HL-60 (cell line): ENCODE measurements at regions not wholly inside any gene's neighbourhood (a gene's known extent, or its start where the extent isn't known, plus 50 kb on each side); places are given as distances from the start of the nearest gene placed in this dataset.

Experiments
- DNase-seq, 2 experiments: peaks; one replicate each; pipeline ENCODE4 v3.0.0-alpha.2; 2010 to 2020; ENCODE audit warnings: low read depth in 1 of 2, low spot score in 1 of 2
- H3K27ac ChIP-seq: fragments of 250-450 bp; sonication (Bioruptor Pico); replicated peaks from 2 replicates; pipeline ENCODE4 v1.5.1; 2020; ENCODE audit warnings: mild to moderate bottlenecking, moderate library complexity
- H3K27me3 ChIP-seq: fragments of 250-450 bp; sonication (Bioruptor Pico); 2 replicates; pipeline ENCODE4 v1.5.1; 2021; ENCODE audit warnings: mild to moderate bottlenecking, moderate library complexity; ENCODE audit not compliant: insufficient read depth, poor library complexity, severe bottlenecking
- H3K4me3 ChIP-seq: replicated peaks from 2 replicates; pipeline ENCODE4 v1.5.1; 2011; ENCODE audit warnings: mild to moderate bottlenecking, control low read depth, low read length; ENCODE audit not compliant: insufficient read depth
- GABPA ChIP-seq: IDR thresholded peaks from 2 replicates; pipeline ENCODE4 v1.6.1; 2012; ENCODE audit warnings: low read depth
- POLR2AphosphoS5 ChIP-seq: IDR thresholded peaks from 2 replicates; pipeline ENCODE4 v1.6.1; 2012; ENCODE audit warnings: low read depth
- REST ChIP-seq: IDR thresholded peaks from 2 replicates; pipeline ENCODE4 v1.6.1; 2012; ENCODE audit warnings: low read depth; ENCODE audit not compliant: insufficient replicate concordance
- SPI1 ChIP-seq: IDR thresholded peaks from 2 replicates; pipeline ENCODE4 v1.6.1; 2012; ENCODE audit warnings: low read depth, mild to moderate bottlenecking, borderline replicate concordance
- TF ChIP-seq, protein P1 (sequence below): IDR thresholded peaks from one replicate; pipeline ENCODE4 v1.5.1; 2011; ENCODE audit warnings: low read length, control low read depth, inconsistent platforms; ENCODE audit not compliant: insufficient read depth

- no peak for DNase-seq
- H3K27ac ChIP-seq, result no peak overlapping the region
- H3K4me3 ChIP-seq, result no peak overlapping the region
- TF ChIP-seq, protein P1, sequence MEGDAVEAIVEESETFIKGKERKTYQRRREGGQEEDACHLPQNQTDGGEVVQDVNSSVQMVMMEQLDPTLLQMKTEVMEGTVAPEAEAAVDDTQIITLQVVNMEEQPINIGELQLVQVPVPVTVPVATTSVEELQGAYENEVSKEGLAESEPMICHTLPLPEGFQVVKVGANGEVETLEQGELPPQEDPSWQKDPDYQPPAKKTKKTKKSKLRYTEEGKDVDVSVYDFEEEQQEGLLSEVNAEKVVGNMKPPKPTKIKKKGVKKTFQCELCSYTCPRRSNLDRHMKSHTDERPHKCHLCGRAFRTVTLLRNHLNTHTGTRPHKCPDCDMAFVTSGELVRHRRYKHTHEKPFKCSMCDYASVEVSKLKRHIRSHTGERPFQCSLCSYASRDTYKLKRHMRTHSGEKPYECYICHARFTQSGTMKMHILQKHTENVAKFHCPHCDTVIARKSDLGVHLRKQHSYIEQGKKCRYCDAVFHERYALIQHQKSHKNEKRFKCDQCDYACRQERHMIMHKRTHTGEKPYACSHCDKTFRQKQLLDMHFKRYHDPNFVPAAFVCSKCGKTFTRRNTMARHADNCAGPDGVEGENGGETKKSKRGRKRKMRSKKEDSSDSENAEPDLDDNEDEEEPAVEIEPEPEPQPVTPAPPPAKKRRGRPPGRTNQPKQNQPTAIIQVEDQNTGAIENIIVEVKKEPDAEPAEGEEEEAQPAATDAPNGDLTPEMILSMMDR, result no peak
- TF ChIP-seq GABPA (no peak), POLR2AphosphoS5 (no peak), REST (no peak), SPI1 (no peak)
- H3K27me3 ChIP-seq, result no peaks in the 10 kb centered on the region
These were observed 119.4 kb upstream of the ACO1 start for GRCh38 chr9:32265037-32265436.

- TF ChIP-seq POLR2AphosphoS5 (no peak), REST (peak; percentile 62)
- no peak for DNase-seq
- H3K27me3 ChIP-seq, result no peaks in the 10 kb centered on the region
- H3K4me3 ChIP-seq, result no peak overlapping the region
- H3K27ac ChIP-seq, result no peak overlapping the region
These were observed 105.5 kb upstream of the ACO1 start for GRCh38 chr9:32278991-32279390.

- TF ChIP-seq, protein P1, result no peak
- no peak for TF ChIP-seq POLR2AphosphoS5
- no peak for TF ChIP-seq REST
- no peak overlapping the region for H3K27ac ChIP-seq
- no peak overlapping the region for H3K4me3 ChIP-seq
- no peaks in the 10 kb centered on the region for H3K27me3 ChIP-seq
- no peak for DNase-seq
These were observed 94.7 kb upstream of the ACO1 start for GRCh38 chr9:32289756-32290155.

- Histone ChIP-seq H3K27me3 (no peaks in the 10 kb centered on the region), H3K4me3 (no peak overlapping the region), H3K27ac (no peak overlapping the region)
- TF ChIP-seq, protein P1, result no peak
- TF ChIP-seq GABPA, result no peak
- no peak for TF ChIP-seq POLR2AphosphoS5
- TF ChIP-seq REST, result no peak
- TF ChIP-seq SPI1, result no peak
- DNase-seq, result no peak
These were observed 93.1 kb upstream of the ACO1 start for GRCh38 chr9:32291370-32291769.
